AG10803 (cell line): ENCODE measurements at regions not wholly inside any gene's neighbourhood (a gene's known extent, or its start where the extent isn't known, plus 50 kb on each side); places are given as distances from the start of the nearest gene placed in this dataset.

Experiments used
- DNase-seq: peaks from one replicate; pipeline ENCODE4 v3.0.0; 2010; ENCODE audit warnings: low read depth
- H3K4me3 ChIP-seq: 2 replicates; pipeline ENCODE4 v1.5.1; 2011; ENCODE audit warnings: mild to moderate bottlenecking, low read length, control low read depth
- TF ChIP-seq, protein P1 (sequence below): conservative IDR thresholded peaks from 2 replicates; pipeline ENCODE4 v1.5.1; 2011; ENCODE audit warnings: mild to moderate bottlenecking, low read length, control low read depth, inconsistent platforms

DNA sequence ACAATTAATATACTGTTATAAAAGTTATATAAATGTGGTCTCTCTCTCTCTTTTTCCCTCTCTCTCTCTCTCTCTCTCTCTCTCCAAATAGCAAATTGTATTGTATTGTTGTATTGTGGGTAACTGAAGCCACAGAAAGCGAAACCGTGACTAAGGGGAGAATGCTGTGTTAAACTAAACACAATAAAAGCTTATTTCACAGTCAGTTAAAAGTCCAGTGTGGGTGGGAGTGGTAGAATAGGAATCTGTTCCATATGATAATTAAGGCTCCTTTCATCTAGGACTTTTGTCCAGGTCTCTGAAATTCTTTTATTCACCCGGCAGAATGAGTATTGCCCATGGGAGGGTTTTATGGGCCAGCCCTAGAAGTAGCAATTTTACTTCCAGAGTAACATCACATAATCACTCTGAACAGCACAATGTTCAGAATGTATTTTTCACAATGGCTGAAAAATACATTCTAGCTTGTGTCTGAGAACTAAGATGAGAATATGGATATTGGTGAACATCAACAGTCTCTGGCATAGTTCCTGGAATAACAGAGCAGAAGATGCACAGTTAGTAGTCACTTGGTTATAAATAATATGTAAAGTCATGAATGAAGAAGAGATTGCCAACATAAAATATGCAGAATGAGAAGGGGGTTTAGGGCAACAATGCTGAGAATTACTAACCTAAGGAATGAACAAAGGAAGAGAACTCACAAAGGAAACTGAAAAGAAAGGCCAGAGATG lies 399.1 kb downstream of the PLCL1 start:
- DNase-seq: no peak
- TF ChIP-seq, protein P1, sequence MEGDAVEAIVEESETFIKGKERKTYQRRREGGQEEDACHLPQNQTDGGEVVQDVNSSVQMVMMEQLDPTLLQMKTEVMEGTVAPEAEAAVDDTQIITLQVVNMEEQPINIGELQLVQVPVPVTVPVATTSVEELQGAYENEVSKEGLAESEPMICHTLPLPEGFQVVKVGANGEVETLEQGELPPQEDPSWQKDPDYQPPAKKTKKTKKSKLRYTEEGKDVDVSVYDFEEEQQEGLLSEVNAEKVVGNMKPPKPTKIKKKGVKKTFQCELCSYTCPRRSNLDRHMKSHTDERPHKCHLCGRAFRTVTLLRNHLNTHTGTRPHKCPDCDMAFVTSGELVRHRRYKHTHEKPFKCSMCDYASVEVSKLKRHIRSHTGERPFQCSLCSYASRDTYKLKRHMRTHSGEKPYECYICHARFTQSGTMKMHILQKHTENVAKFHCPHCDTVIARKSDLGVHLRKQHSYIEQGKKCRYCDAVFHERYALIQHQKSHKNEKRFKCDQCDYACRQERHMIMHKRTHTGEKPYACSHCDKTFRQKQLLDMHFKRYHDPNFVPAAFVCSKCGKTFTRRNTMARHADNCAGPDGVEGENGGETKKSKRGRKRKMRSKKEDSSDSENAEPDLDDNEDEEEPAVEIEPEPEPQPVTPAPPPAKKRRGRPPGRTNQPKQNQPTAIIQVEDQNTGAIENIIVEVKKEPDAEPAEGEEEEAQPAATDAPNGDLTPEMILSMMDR: no peak
- no peak overlapping the region for H3K4me3 ChIP-seq
